Adrenal gland (tissue), 9 donors: ENCODE measurements at regions not wholly inside any gene's neighbourhood (a gene's known extent, or its start where the extent isn't known, plus 50 kb on each side); places are given as distances from the start of the nearest gene placed in this dataset.

Experiments used
- DNase-seq, 7 donors: peaks; one replicate each; pipeline ENCODE4 v3.0.0-alpha.2; 2019 to 2020
- H3K27ac ChIP-seq, 5 donors: fragments of 200-600 bp; sonication (generic) in 4 of 5; 1 replicate in 3 of 5; 2 replicates in 2 of 5; pipeline versions ENCODE4 v1.5.1 to v1.8.0; 2016 to 2020; ENCODE audit warnings: mild to moderate bottlenecking in 1 of 5
- H3K27me3 ChIP-seq: fragments of 200-600 bp; 2 replicates; pipeline ENCODE4 v1.8.0; 2021
- H3K36me3 ChIP-seq, 2 donors: fragments of 200-600 bp; replicated peaks in 1 of 2; 1 replicate in 1 of 2; 2 replicates in 1 of 2; pipeline versions ENCODE4 v1.5.1 to v1.8.0; 2018 to 2022
- H3K4me1 ChIP-seq, 2 donors: fragments of 200-600 bp; replicated peaks in 1 of 2; 1 replicate in 1 of 2; 2 replicates in 1 of 2; pipeline versions ENCODE4 v1.5.1 to v1.8.0; 2018 to 2021
- H3K4me3 ChIP-seq, 4 donors: fragments of 200-600 bp; sonication (generic) in 3 of 4; one replicate each; pipeline ENCODE4 v1.5.1; 2016 to 2018
- H3K9me3 ChIP-seq, 3 donors: fragments of 200-600 bp; sonication (generic) in 1 of 3; replicated peaks in 1 of 3; 1 replicate in 2 of 3; 2 replicates in 1 of 3; pipeline versions ENCODE4 v1.5.1 to v1.8.0; 2016 to 2021
- POLR2A ChIP-seq, 2 donors: fragments of 450-650 bp; IDR thresholded peaks; one replicate each; pipeline ENCODE4 v1.6.1; 2017; ENCODE audit warnings: antibody characterized with exemption in 2 of 2, mild to moderate bottlenecking in 2 of 2, moderate library complexity in 1 of 2
- WGBS, 4 donors: extraction: QIAGEN DNeasy Blood & Tissue Kit in 2 of 4; methylation state at CpG; one replicate each; pipeline versions ENCODE4 v1.1.5 to v1.1.7; 2013 to 2017; 5-methylcytosine and 5-hydroxymethylcytosine counted together
- intact Hi-C, 2 donors: fragments of 100-400 bp; cut with DNase I; formaldehyde crosslinking; loops; one replicate each; pipeline versions ENCODE4 v1.14.1 to v1.15.0; 2022 to 2023
- TF ChIP-seq, protein P1 (sequence below), 6 experiments: fragments of 450-650 bp in 4 of 6; fragments of 200-600 bp in 2 of 6; sonication (generic) in 1 of 6; IDR thresholded peaks; 1 replicate in 5 of 6; 2 replicates in 1 of 6; pipeline versions ENCODE4 v1.5.1 to v1.8.0; 2016 to 2021; ENCODE audit warnings: antibody characterized with exemption in 6 of 6, mild to moderate bottlenecking in 2 of 6, moderate library complexity in 1 of 6
- donor health status: healthy with polysubstance abuse.
- donor health status: Bipolar disorder and iron deficiency.
- donor health status: DM: yes; HTN: yes; CAD: no.
- donor health status: DM: no; HTN: no; CAD: no.
- donor health status: DM: no; HTN: no; CAD: no.

DNA sequence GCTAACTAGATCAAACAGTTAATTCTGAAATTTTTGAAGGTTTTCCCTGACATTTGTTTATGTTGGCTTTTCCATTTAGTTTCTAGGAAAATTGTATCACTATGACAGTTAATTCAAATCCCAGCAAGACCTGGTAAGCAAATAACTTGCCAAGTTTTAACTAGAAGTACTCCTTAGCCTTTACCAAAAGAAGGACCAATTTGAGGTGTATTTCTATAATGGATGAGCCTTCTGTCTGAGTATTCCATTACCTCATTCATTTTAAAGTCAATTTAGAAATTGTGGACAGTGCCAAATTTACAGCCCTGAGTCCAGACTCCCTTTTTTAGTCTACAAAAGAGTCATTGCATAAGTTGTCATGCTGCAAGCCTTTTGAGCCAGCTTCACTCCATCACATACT is 687.6 kb downstream of the CETN3 start:
- H3K27ac ChIP-seq: no peak overlapping the region
- DNase-seq: no peak
- no peak overlapping the region for H3K4me3 ChIP-seq
- H3K27me3 ChIP-seq: no peaks in the 10 kb centered on the region
- no peaks in the 10 kb centered on the region for H3K36me3 ChIP-seq
- intact Hi-C loops: no loop called here
- TF ChIP-seq POLR2A (IDR thresholded peaks at IDR 0.05): no peak
- TF ChIP-seq, protein P1, sequence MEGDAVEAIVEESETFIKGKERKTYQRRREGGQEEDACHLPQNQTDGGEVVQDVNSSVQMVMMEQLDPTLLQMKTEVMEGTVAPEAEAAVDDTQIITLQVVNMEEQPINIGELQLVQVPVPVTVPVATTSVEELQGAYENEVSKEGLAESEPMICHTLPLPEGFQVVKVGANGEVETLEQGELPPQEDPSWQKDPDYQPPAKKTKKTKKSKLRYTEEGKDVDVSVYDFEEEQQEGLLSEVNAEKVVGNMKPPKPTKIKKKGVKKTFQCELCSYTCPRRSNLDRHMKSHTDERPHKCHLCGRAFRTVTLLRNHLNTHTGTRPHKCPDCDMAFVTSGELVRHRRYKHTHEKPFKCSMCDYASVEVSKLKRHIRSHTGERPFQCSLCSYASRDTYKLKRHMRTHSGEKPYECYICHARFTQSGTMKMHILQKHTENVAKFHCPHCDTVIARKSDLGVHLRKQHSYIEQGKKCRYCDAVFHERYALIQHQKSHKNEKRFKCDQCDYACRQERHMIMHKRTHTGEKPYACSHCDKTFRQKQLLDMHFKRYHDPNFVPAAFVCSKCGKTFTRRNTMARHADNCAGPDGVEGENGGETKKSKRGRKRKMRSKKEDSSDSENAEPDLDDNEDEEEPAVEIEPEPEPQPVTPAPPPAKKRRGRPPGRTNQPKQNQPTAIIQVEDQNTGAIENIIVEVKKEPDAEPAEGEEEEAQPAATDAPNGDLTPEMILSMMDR (IDR thresholded peaks at IDR 0.05): no peak
- no peaks in the 10 kb centered on the region for H3K9me3 ChIP-seq
- H3K4me1 ChIP-seq: no peaks in the 10 kb centered on the region

- TF ChIP-seq POLR2A (IDR thresholded peaks at IDR 0.05): no peak
- TF ChIP-seq, protein P1 (IDR thresholded peaks at IDR 0.05): no peak
- intact Hi-C loops: no loop called here
- no peak for DNase-seq
- Histone ChIP-seq H3K27me3 (no peaks in the 10 kb centered on the region), H3K27ac (no peak overlapping the region), H3K4me3 (no peak overlapping the region), H3K9me3 (no peaks in the 10 kb centered on the region), H3K4me1 (no peaks in the 10 kb centered on the region), H3K36me3 (no peaks in the 10 kb centered on the region)
- 91 to 97% (median 95%) methylated on average over 2 of the region's 2 CpGs for WGBS, 4 donors
Measured at GRCh38 chr5:89721353-89721752, 688.2 kb downstream of the CETN3 start.

- WGBS, 4 donors: 59 to 76% (median 69%) methylated on average over 3 of the region's 3 CpGs
- H3K27me3 ChIP-seq: no peaks in the 10 kb centered on the region
- H3K9me3 ChIP-seq: no peaks in the 10 kb centered on the region
- H3K27ac ChIP-seq: no peak overlapping the region
- H3K4me3 ChIP-seq: no peak overlapping the region
- peaks cover 0 to 4% of the 10 kb centered on the region in 2 donors for H3K4me1 ChIP-seq
- TF ChIP-seq POLR2A (IDR thresholded peaks at IDR 0.05): no peak
- TF ChIP-seq, protein P1 (IDR thresholded peaks at IDR 0.05): no peak
- intact Hi-C loops: no loop called here
- no peaks in the 10 kb centered on the region for H3K36me3 ChIP-seq
- peak in 1 of 7 donors; percentile 6 for DNase-seq
Measured at GRCh38 chr5:89712134-89712700, 697.3 kb downstream of the CETN3 start.

GRCh38 chr5:89711526-89711925 is 698.0 kb downstream of the CETN3 start:
- H3K4me1 ChIP-seq: peaks cover 0 to 4% of the 10 kb centered on the region in 2 donors
- DNase-seq: no peak
- TF ChIP-seq, protein P1 (IDR thresholded peaks at IDR 0.05): no peak
- TF ChIP-seq POLR2A (IDR thresholded peaks at IDR 0.05): no peak
- H3K36me3 ChIP-seq: no peaks in the 10 kb centered on the region
- no peaks in the 10 kb centered on the region for H3K9me3 ChIP-seq
- H3K27ac ChIP-seq: no peak overlapping the region
- H3K27me3 ChIP-seq: no peaks in the 10 kb centered on the region
- intact Hi-C loops: no loop called here
- WGBS, 4 donors: 88 to 100% (median 91%) methylated on average over 1 of the region's 1 CpG
- H3K4me3 ChIP-seq: no peak overlapping the region
